Ishikawa (cell line): ENCODE measurements at regions not wholly inside any gene's neighbourhood (a gene's known extent, or its start where the extent isn't known, plus 50 kb on each side); places are given as distances from the start of the nearest gene placed in this dataset.

Source experiments
- CEBPB ChIP-seq: IDR thresholded peaks from 2 replicates; pipeline ENCODE4 v1.6.1; 2012
- CREB1 ChIP-seq: IDR thresholded peaks from 2 replicates; pipeline ENCODE4 v1.6.1; 2012; ENCODE audit warnings: low read depth
- EGR1 ChIP-seq: IDR thresholded peaks from 2 replicates; pipeline ENCODE4 v1.6.1; 2012
- EP300 ChIP-seq: IDR thresholded peaks from 2 replicates; pipeline ENCODE4 v1.6.1; 2012; ENCODE audit warnings: borderline replicate concordance
- FOXM1 ChIP-seq: IDR thresholded peaks from 2 replicates; pipeline ENCODE4 v1.6.1; 2012; ENCODE audit warnings: low read depth, borderline replicate concordance
- MAX ChIP-seq: IDR thresholded peaks from 2 replicates; pipeline ENCODE4 v1.6.1; 2012
- NFIC ChIP-seq: IDR thresholded peaks from 2 replicates; pipeline ENCODE4 v1.6.1; 2012
- RAD21 ChIP-seq: IDR thresholded peaks from 2 replicates; pipeline ENCODE4 v1.6.1; 2012; ENCODE audit warnings: low read depth
- REST ChIP-seq: IDR thresholded peaks from 2 replicates; pipeline ENCODE4 v1.6.1; 2012; ENCODE audit warnings: low read depth, mild to moderate bottlenecking
- TAF1 ChIP-seq: IDR thresholded peaks from 2 replicates; pipeline ENCODE4 v1.6.1; 2012; ENCODE audit warnings: low read depth, mild to moderate bottlenecking
- TCF12 ChIP-seq: IDR thresholded peaks from 2 replicates; pipeline ENCODE4 v1.6.1; 2012; ENCODE audit warnings: low read depth
- USF1 ChIP-seq: IDR thresholded peaks from 2 replicates; pipeline ENCODE4 v1.6.1; 2012
- YY1 ChIP-seq: IDR thresholded peaks from 2 replicates; pipeline ENCODE4 v1.6.1; 2012; ENCODE audit warnings: low read depth
- ZBTB7A ChIP-seq: IDR thresholded peaks from 2 replicates; pipeline ENCODE4 v1.6.1; 2012; ENCODE audit warnings: low read depth

GRCh38 chr13:107643615-107644014 is 571.7 kb downstream of the LIG4 start:
- TF ChIP-seq EGR1 (no peak), USF1 (no peak), NFIC (no peak), REST (no peak), MAX (no peak), ZBTB7A (no peak), CEBPB (no peak), EP300 (no peak), YY1 (no peak), CREB1 (no peak), RAD21 (no peak), FOXM1 (no peak), TCF12 (no peak), TAF1 (no peak)
